ENCODE measurements at regions not wholly inside any gene's neighbourhood (a gene's known extent, or its start where the extent isn't known, plus 50 kb on each side); places are given as distances from the start of the nearest gene placed in this dataset.
"Not testable (repeated sequence)": the region's sequence is repeated elsewhere in the genome, so short reads cannot be mapped to it uniquely, and the experiment has no call there.

GRCh38 chr2:37753758-37754157 lies 82.3 kb upstream of the CDC42EP3 start:
- TF ChIP-seq POLR2A (IDR thresholded peaks at IDR 0.05) (no peak), CTCF (IDR thresholded peaks at IDR 0.05) (no peak), POLR2AphosphoS5 (IDR thresholded peaks at IDR 0.05; ENCODE audit: insufficient read depth in 1 of 2, low read depth in 1 of 2) (no peak)
- no peak overlapping the region for H3K27ac ChIP-seq

GRCh38 chr2:37755961-37756559 lies 84.6 kb upstream of the CDC42EP3 start:
- H3K4me3 ChIP-seq; DNase-seq (ENCODE audit: extremely low spot score in 2 of 2); H3K27me3 ChIP-seq; H3K9me3 ChIP-seq; H3K27ac ChIP-seq; H3K36me3 ChIP-seq; intact Hi-C loops (cut with DNase I); H3K4me1 ChIP-seq: not testable (repeated sequence)

More at GRCh38 chr2:37753758-37754157, 82.3 kb upstream of the CDC42EP3 start:
- Histone ChIP-seq H3K4me1 (peaks cover 6% of the 10 kb centered on the region), H3K9me3 (no peaks in the 10 kb centered on the region), H3K4me3 (no peak overlapping the region), H3K36me3 (no peaks in the 10 kb centered on the region), H3K27me3 (no peaks in the 10 kb centered on the region)
- intact Hi-C loops (cut with DNase I): no loop called here
- DNase-seq (ENCODE audit: extremely low spot score in 2 of 2): no peak

- DNase-seq (ENCODE audit: extremely low spot score in 2 of 2); H3K27ac ChIP-seq; H3K4me3 ChIP-seq; intact Hi-C loops (cut with DNase I); H3K36me3 ChIP-seq; H3K27me3 ChIP-seq; H3K9me3 ChIP-seq; H3K4me1 ChIP-seq: not testable (repeated sequence)
Measured at GRCh38 chr2:37757456-37757855, 86.0 kb upstream of the CDC42EP3 start.

GRCh38 chr2:37758141-37758601 lies 86.7 kb upstream of the CDC42EP3 start:
- H3K27me3 ChIP-seq; intact Hi-C loops (cut with DNase I); H3K27ac ChIP-seq; H3K4me3 ChIP-seq; H3K9me3 ChIP-seq; DNase-seq (ENCODE audit: extremely low spot score in 2 of 2); H3K36me3 ChIP-seq: not testable (repeated sequence)
- peaks cover 13% of the 10 kb centered on the region for H3K4me1 ChIP-seq

GRCh38 chr2:37759989-37760388 lies 88.5 kb upstream of the CDC42EP3 start:
- DNase-seq (ENCODE audit: extremely low spot score in 2 of 2); H3K36me3 ChIP-seq; H3K27ac ChIP-seq; H3K9me3 ChIP-seq; H3K4me3 ChIP-seq; intact Hi-C loops (cut with DNase I); H3K27me3 ChIP-seq: not testable (repeated sequence)
- peaks cover 18% of the 10 kb centered on the region for H3K4me1 ChIP-seq

- no peak for TF ChIP-seq CTCF (IDR thresholded peaks at IDR 0.05)
- no peak for TF ChIP-seq POLR2A (IDR thresholded peaks at IDR 0.05)
- TF ChIP-seq POLR2AphosphoS5 (IDR thresholded peaks at IDR 0.05; ENCODE audit: insufficient read depth in 1 of 2, low read depth in 1 of 2): no peak
Measured at GRCh38 chr2:37760471-37760870, 89.0 kb upstream of the CDC42EP3 start.

GRCh38 chr2:37762281-37762680 lies 90.8 kb upstream of the CDC42EP3 start:
- H3K27ac ChIP-seq; H3K36me3 ChIP-seq; H3K4me3 ChIP-seq; H3K9me3 ChIP-seq; intact Hi-C loops (cut with DNase I); DNase-seq (ENCODE audit: extremely low spot score in 2 of 2); H3K27me3 ChIP-seq: not testable (repeated sequence)
- H3K4me1 ChIP-seq: peaks cover 12% of the 10 kb centered on the region

More at GRCh38 chr2:37760471-37760870, 89.0 kb upstream of the CDC42EP3 start:
- H3K9me3 ChIP-seq: no peaks in the 10 kb centered on the region
- intact Hi-C loops (cut with DNase I): no loop called here
- DNase-seq (ENCODE audit: extremely low spot score in 2 of 2): no peak
- H3K4me3 ChIP-seq: no peak overlapping the region
- H3K27me3 ChIP-seq: no peaks in the 10 kb centered on the region
- no peaks in the 10 kb centered on the region for H3K36me3 ChIP-seq
- H3K27ac ChIP-seq: no peak overlapping the region
- peaks cover 18% of the 10 kb centered on the region for H3K4me1 ChIP-seq

GRCh38 chr2:37764739-37765138 lies 93.3 kb upstream of the CDC42EP3 start:
- no peak overlapping the region for H3K27ac ChIP-seq
- H3K4me3 ChIP-seq: no peak overlapping the region
- no peaks in the 10 kb centered on the region for H3K27me3 ChIP-seq
- H3K4me1 ChIP-seq: peaks cover 22% of the 10 kb centered on the region
- DNase-seq (ENCODE audit: extremely low spot score in 2 of 2): no peak
- no peak for TF ChIP-seq CTCF (IDR thresholded peaks at IDR 0.05)
- TF ChIP-seq POLR2A (IDR thresholded peaks at IDR 0.05): no peak
- no peak for TF ChIP-seq POLR2AphosphoS5 (IDR thresholded peaks at IDR 0.05; ENCODE audit: insufficient read depth in 1 of 2, low read depth in 1 of 2)
- no peaks in the 10 kb centered on the region for H3K36me3 ChIP-seq
- no peaks in the 10 kb centered on the region for H3K9me3 ChIP-seq
- intact Hi-C loops (cut with DNase I): no loop called here

Data from vagina (tissue), 2 donors.